Heart right ventricle (tissue), 16 donors: ENCODE measurements at regions not wholly inside any gene's neighbourhood (a gene's known extent, or its start where the extent isn't known, plus 50 kb on each side); places are given as distances from the start of the nearest gene placed in this dataset.

Source experiments
- ATAC-seq, 8 donors: fragments of 200-7000 bp; cut with Tn5 transposase; one replicate each; pipeline ENCODE4 v1.9.1; 2020; ENCODE audit warnings: mild to moderate bottlenecking in 8 of 8, moderate library complexity in 8 of 8, moderate number of reproducible peaks in 1 of 8
- DNase-seq, 2 donors: peaks; one replicate each; pipeline ENCODE4 v3.0.0-alpha.2; 2020
- H3K27ac ChIP-seq, 10 donors: fragments of 200-600 bp; sonication (generic) in 2 of 10; one replicate each; pipeline versions ENCODE4 v1.5.0 to v1.8.0; 2020 to 2022; ENCODE audit warnings: mild to moderate bottlenecking in 3 of 10
- H3K27me3 ChIP-seq, 7 donors: fragments of 200-600 bp; one replicate each; pipeline ENCODE4 v1.8.0; 2021 to 2022; ENCODE audit warnings: mild to moderate bottlenecking in 2 of 7
- H3K36me3 ChIP-seq, 9 donors: fragments of 200-600 bp; sonication (generic) in 1 of 9; one replicate each; pipeline versions ENCODE4 v1.5.0 to v1.8.0; 2020 to 2022; ENCODE audit warnings: mild to moderate bottlenecking in 2 of 9
- H3K4me1 ChIP-seq, 9 donors: fragments of 200-600 bp; sonication (generic) in 1 of 9; one replicate each; pipeline versions ENCODE4 v1.5.0 to v1.8.0; 2020 to 2022; ENCODE audit warnings: mild to moderate bottlenecking in 4 of 9
- H3K4me3 ChIP-seq, 10 donors: fragments of 200-600 bp; sonication (generic) in 2 of 10; one replicate each; pipeline versions ENCODE4 v1.5.0 to v1.8.0; 2020 to 2022; ENCODE audit warnings: mild to moderate bottlenecking in 7 of 10, moderate library complexity in 2 of 10
- H3K9me3 ChIP-seq, 11 donors: fragments of 200-600 bp in 10 of 11; sonication (generic) in 2 of 11; one replicate each; pipeline versions ENCODE4 v1.5.0 to v1.8.0; 2013 to 2022; ENCODE audit warnings: mild to moderate bottlenecking in 2 of 11, control low read depth in 1 of 11, moderate library complexity in 1 of 11
- WGBS, 2 donors: extraction: QIAGEN DNeasy Blood & Tissue Kit; methylation state at CpG; one replicate each; pipeline ENCODE4 v1.1.7; 2013; ENCODE audit warnings: inconsistent platforms in 1 of 2; 5-methylcytosine and 5-hydroxymethylcytosine counted together
- intact Hi-C, 10 donors: fragments of 100-400 bp; cut with DNase I; formaldehyde crosslinking; loops; one replicate each; pipeline versions ENCODE4 v1.11.1 to v1.14.2; 2022
- TF ChIP-seq, protein P1 (sequence below), 9 donors: fragments of 200-600 bp; sonication (generic) in 2 of 9; IDR thresholded peaks; one replicate each; pipeline versions ENCODE4 v1.5.0 to v1.8.0; 2021 to 2022; ENCODE audit warnings: antibody characterized with exemption in 9 of 9, mild to moderate bottlenecking in 5 of 9, moderate library complexity in 1 of 9
- donor health status: Arrhythmogenic right ventricular cardiomyopathy.
- donor health status: ischemic (EF 13 %, LVEDD 7.1; RV severe dilation, severe dysfunction).
- donor health status: healthy with polysubstance abuse.
- donor health status: DM: no; HTN: yes; CAD: no.
- donor health status: DM: no; HTN: no; CAD: no.
- donor health status: ischemic (EF 25% LVEDD 6.9; RV normal size, moderate dysfunction).
- donor health status: ischemic (EF 25% LVEDD 5.7; RV mildly dilated, moderate dysfunction).
- donor health status: healthy.
- donor health status: DM: yes; HTN: yes; CAD: no.
- donor health status: Ischemic cardiomyopathy.
- donor health status: ischemic (EF 35%, LVEDD 5.7; RV mildly dilated, moderate dysfunction).
- donor health status: nonischemic (EF 11% LVEDD 7.7; RV severe dilation, severe dysfunction).
- donor health status: DM: yes; HTN: yes; CAD: no.
- donor health status: PGD.
- donor health status: ischemic (EF 29% LVEDD 5.4; RV normal size, mild dysfunction).
- donor health status: nonischemic (EF 23%, LVEDD 6.1; RV moderate dilation, normal function).

GRCh38 chr5:4348919-4349318 lies 753.3 kb downstream of the IRX1 start:
- no peak overlapping the region for H3K4me3 ChIP-seq
- ATAC-seq: no peak
- 77% methylated on average over 3 of the region's 3 CpGs for WGBS, 2 donors

DNA sequence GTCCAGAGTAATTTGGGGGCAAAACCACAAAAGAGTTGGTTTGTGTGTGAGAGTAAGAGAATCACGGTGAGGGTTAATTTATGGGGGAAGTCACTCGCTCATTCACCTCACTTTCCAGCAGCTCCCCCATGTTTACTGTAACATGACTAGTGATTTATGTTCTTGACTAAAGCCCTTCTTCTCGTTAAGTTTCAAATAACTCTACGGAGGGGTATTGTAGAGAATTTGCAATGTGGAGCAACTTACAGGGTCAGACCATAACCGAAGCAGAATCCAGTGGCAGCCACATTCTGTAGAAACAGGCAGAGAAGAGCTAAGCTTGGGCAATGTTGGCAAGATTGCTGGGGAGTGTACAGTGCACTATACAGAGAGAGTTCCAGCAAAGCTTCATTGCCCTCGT lies 760.6 kb downstream of the IRX1 start:
- H3K27ac ChIP-seq: no peak overlapping the region
- 79 to 86% methylated on average over 6 of the region's 6 CpGs for WGBS, 2 donors
- H3K9me3 ChIP-seq: peaks cover 0 to 18% (median 0%) of the 10 kb centered on the region in 11 donors
- H3K27me3 ChIP-seq: no peaks in the 10 kb centered on the region
- DNase-seq: no peak
- no peaks in the 10 kb centered on the region for H3K4me1 ChIP-seq
- no peak for ATAC-seq
- intact Hi-C loops: no loop called here
- no peak overlapping the region for H3K4me3 ChIP-seq
- no peaks in the 10 kb centered on the region for H3K36me3 ChIP-seq
- TF ChIP-seq, protein P1, sequence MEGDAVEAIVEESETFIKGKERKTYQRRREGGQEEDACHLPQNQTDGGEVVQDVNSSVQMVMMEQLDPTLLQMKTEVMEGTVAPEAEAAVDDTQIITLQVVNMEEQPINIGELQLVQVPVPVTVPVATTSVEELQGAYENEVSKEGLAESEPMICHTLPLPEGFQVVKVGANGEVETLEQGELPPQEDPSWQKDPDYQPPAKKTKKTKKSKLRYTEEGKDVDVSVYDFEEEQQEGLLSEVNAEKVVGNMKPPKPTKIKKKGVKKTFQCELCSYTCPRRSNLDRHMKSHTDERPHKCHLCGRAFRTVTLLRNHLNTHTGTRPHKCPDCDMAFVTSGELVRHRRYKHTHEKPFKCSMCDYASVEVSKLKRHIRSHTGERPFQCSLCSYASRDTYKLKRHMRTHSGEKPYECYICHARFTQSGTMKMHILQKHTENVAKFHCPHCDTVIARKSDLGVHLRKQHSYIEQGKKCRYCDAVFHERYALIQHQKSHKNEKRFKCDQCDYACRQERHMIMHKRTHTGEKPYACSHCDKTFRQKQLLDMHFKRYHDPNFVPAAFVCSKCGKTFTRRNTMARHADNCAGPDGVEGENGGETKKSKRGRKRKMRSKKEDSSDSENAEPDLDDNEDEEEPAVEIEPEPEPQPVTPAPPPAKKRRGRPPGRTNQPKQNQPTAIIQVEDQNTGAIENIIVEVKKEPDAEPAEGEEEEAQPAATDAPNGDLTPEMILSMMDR (IDR thresholded peaks at IDR 0.05): no peak

More at GRCh38 chr5:4348919-4349318, 753.3 kb downstream of the IRX1 start:
- DNase-seq: no peak
- H3K36me3 ChIP-seq: no peaks in the 10 kb centered on the region
- no peaks in the 10 kb centered on the region for H3K4me1 ChIP-seq
- TF ChIP-seq, protein P1 (IDR thresholded peaks at IDR 0.05): no peak
- peaks cover 0 to 7% (median 0%) of the 10 kb centered on the region in 7 donors for H3K27me3 ChIP-seq
- peaks cover 0 to 18% (median 0%) of the 10 kb centered on the region in 11 donors for H3K9me3 ChIP-seq
- no peak overlapping the region for H3K27ac ChIP-seq
- intact Hi-C loops: no loop called here

- no peak for DNase-seq
- Histone ChIP-seq H3K4me3 (no peak overlapping the region), H3K4me1 (no peaks in the 10 kb centered on the region), H3K9me3 (peaks cover 0 to 3% (median 0%) of the 10 kb centered on the region in 11 donors), H3K27me3 (no peaks in the 10 kb centered on the region), H3K27ac (no peak overlapping the region), H3K36me3 (no peaks in the 10 kb centered on the region)
- TF ChIP-seq, protein P1 (IDR thresholded peaks at IDR 0.05): no peak
- ATAC-seq: no peak
- WGBS, 2 donors: 90 to 91% methylated on average over 2 of the region's 2 CpGs
- intact Hi-C loops: no loop called here
These were observed 764.2 kb downstream of the IRX1 start for GRCh38 chr5:4359847-4360246.

GRCh38 chr5:4361753-4362152 lies 766.1 kb downstream of the IRX1 start:
- no peak for DNase-seq
- no peak for ATAC-seq
- intact Hi-C loops: no loop called here
- Histone ChIP-seq H3K27ac (no peak overlapping the region), H3K36me3 (no peaks in the 10 kb centered on the region), H3K4me3 (no peak overlapping the region), H3K27me3 (peaks cover 0 to 1% (median 0%) of the 10 kb centered on the region in 7 donors), H3K4me1 (no peaks in the 10 kb centered on the region), H3K9me3 (peaks cover 0 to 3% (median 0%) of the 10 kb centered on the region in 11 donors)
- TF ChIP-seq, protein P1 (IDR thresholded peaks at IDR 0.05): no peak
- 76 to 78% methylated on average over 3 of the region's 3 CpGs for WGBS, 2 donors
